ENCODE measurements at regions not wholly inside any gene's neighbourhood (a gene's known extent, or its start where the extent isn't known, plus 50 kb on each side); places are given as distances from the start of the nearest gene placed in this dataset.

DNA sequence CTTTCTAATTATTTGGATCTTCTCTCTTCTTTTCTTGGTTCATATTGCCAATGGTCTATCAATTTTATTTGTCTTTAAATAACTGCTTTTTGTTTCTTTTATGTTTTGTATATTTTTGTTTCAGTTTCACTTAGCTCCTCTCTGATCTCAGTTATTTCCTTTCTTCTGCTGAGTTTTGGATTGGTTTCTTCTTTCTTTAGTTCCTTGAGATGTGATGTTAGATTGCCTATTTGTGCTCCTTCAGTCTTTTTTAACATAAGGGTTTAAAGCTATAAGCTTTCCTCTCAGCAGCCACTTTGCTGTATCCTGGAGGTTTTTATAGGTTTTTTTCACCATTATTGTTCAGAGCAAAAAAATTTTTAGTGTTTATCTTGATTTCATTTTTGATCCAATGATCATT lies 351.6 kb downstream of the KDM5D start:
- Histone ChIP-seq H3K27me3 (ENCODE audit: control insufficient read depth in 4 of 4, insufficient read depth in 4 of 4, low read length in 3 of 4) (no peaks in the 10 kb centered on the region), H3K9ac (ENCODE audit: low read depth in 1 of 2, low read length in 2 of 2) (no peak overlapping the region), H3K4me3 (ENCODE audit: low read depth in 1 of 3, low read length in 3 of 3) (no peak overlapping the region), H3K9me3 (ENCODE audit: control insufficient read depth in 4 of 4, low read length in 3 of 4) (no peaks in the 10 kb centered on the region), H3K27ac (ENCODE audit: low read depth in 1 of 2, low read length in 2 of 2) (no peak overlapping the region), H3K4me1 (ENCODE audit: control insufficient read depth in 4 of 4, insufficient read depth in 4 of 4, low read length in 3 of 4) (no peaks in the 10 kb centered on the region), H3K36me3 (ENCODE audit: control insufficient read depth in 4 of 4, insufficient read depth in 3 of 4, low read depth in 1 of 4, low read length in 3 of 4) (no peaks in the 10 kb centered on the region)
- no peak for DNase-seq (ENCODE audit: low spot score)
- TF ChIP-seq HNF4G (IDR thresholded peaks at IDR 0.05) = no peak
- TF ChIP-seq HNF4A (conservative IDR thresholded peaks at IDR 0.05) = no peak
- TF ChIP-seq FOXA1 (IDR thresholded peaks at IDR 0.05) = no peak
- TF ChIP-seq RAD21 (IDR thresholded peaks at IDR 0.05) = no peak
- TF ChIP-seq NR2F2 (IDR thresholded peaks at IDR 0.05) = no peak

DNA sequence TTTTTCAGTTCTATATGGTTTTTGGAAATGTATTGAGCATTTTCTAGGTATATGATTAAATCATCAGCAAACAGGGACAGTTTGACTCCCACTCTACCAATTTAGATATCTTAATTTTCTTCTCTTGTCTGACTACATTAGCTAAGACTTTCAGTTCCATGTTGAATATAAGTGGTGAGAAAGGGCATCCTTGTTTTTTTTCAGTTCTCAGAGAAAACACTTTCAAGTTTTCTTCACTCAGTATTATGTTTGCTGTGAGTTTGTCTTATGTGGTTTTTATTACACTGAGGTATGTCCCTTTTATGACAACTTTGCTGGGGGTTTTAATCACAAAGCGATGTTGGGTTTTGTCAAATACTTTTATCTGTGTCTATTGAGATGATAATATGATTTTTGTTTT lies 352.6 kb downstream of the KDM5D start:
- H3K27ac ChIP-seq (ENCODE audit: low read depth in 1 of 2, low read length in 2 of 2) = no peak overlapping the region
- H3K4me3 ChIP-seq (ENCODE audit: low read depth in 1 of 3, low read length in 3 of 3) = no peak overlapping the region
- H3K9me3 ChIP-seq (ENCODE audit: control insufficient read depth in 4 of 4, low read length in 3 of 4) = no peaks in the 10 kb centered on the region
- DNase-seq (ENCODE audit: low spot score) = no peak
- H3K4me1 ChIP-seq (ENCODE audit: control insufficient read depth in 4 of 4, insufficient read depth in 4 of 4, low read length in 3 of 4) = no peaks in the 10 kb centered on the region
- no peak overlapping the region for H3K9ac ChIP-seq (ENCODE audit: low read depth in 1 of 2, low read length in 2 of 2)
- WGBS = 91% methylated on average over 1 of the region's 1 CpG
- H3K36me3 ChIP-seq (ENCODE audit: control insufficient read depth in 4 of 4, insufficient read depth in 3 of 4, low read depth in 1 of 4, low read length in 3 of 4) = no peaks in the 10 kb centered on the region
- H3K27me3 ChIP-seq (ENCODE audit: control insufficient read depth in 4 of 4, insufficient read depth in 4 of 4, low read length in 3 of 4) = no peaks in the 10 kb centered on the region
- TF ChIP-seq GABPA (IDR thresholded peaks at IDR 0.05 in 1 of 2, conservative IDR thresholded peaks at IDR 0.05 in 1 of 2) (no peak), YY1 (IDR thresholded peaks at IDR 0.05) (no peak), RAD21 (IDR thresholded peaks at IDR 0.05) (no peak), JUND (IDR thresholded peaks at IDR 0.05) (no peak), FOXA1 (IDR thresholded peaks at IDR 0.05) (no peak), SP1 (IDR thresholded peaks at IDR 0.05) (no peak), HNF4G (IDR thresholded peaks at IDR 0.05) (no peak), HNF4A (conservative IDR thresholded peaks at IDR 0.05) (no peak), TAF1 (conservative IDR thresholded peaks at IDR 0.05) (no peak)
- TF ChIP-seq, protein P1, sequence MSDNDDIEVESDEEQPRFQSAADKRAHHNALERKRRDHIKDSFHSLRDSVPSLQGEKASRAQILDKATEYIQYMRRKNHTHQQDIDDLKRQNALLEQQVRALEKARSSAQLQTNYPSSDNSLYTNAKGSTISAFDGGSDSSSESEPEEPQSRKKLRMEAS (IDR thresholded peaks at IDR 0.05) = no peak
- TF ChIP-seq, protein P2, sequence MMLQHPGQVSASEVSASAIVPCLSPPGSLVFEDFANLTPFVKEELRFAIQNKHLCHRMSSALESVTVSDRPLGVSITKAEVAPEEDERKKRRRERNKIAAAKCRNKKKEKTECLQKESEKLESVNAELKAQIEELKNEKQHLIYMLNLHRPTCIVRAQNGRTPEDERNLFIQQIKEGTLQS (IDR thresholded peaks at IDR 0.05) = no peak

DNA sequence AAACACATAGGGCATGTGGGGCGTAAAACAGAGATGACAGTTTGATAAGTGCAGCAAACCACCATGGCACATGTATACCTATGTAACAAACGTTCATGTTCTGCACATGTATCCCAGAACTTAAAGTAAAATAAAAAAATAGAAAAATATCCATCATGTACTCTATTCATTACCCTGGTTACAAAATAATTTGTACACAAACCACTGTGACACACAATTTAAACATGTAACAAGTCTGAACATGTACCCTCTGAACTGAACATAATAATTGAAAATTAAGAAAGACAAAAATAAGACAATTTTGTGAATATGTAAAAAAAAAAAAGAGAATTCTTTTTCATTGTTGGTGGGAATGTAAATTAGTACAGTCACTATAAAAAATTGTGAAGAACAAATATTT lies 379.2 kb downstream of the KDM5D start:
- Histone ChIP-seq H3K27ac (ENCODE audit: low read depth in 1 of 2, low read length in 2 of 2) (no peak overlapping the region), H3K9ac (ENCODE audit: low read depth in 1 of 2, low read length in 2 of 2) (no peak overlapping the region), H3K9me3 (ENCODE audit: control insufficient read depth in 4 of 4, low read length in 3 of 4) (no peaks in the 10 kb centered on the region), H3K4me3 (ENCODE audit: low read depth in 1 of 3, low read length in 3 of 3) (no peak overlapping the region), H3K27me3 (ENCODE audit: control insufficient read depth in 4 of 4, insufficient read depth in 4 of 4, low read length in 3 of 4) (no peaks in the 10 kb centered on the region), H3K4me1 (ENCODE audit: control insufficient read depth in 4 of 4, insufficient read depth in 4 of 4, low read length in 3 of 4) (no peaks in the 10 kb centered on the region), H3K36me3 (ENCODE audit: control insufficient read depth in 4 of 4, insufficient read depth in 3 of 4, low read depth in 1 of 4, low read length in 3 of 4) (no peaks in the 10 kb centered on the region)
- TF ChIP-seq RXRA (IDR thresholded peaks at IDR 0.05) = no peak
- no peak for TF ChIP-seq GABPA (IDR thresholded peaks at IDR 0.05 in 1 of 2, conservative IDR thresholded peaks at IDR 0.05 in 1 of 2)
- TF ChIP-seq FOXA1 (IDR thresholded peaks at IDR 0.05) = no peak
- TF ChIP-seq, protein P2 (IDR thresholded peaks at IDR 0.05) = no peak
- TF ChIP-seq, protein P3, sequence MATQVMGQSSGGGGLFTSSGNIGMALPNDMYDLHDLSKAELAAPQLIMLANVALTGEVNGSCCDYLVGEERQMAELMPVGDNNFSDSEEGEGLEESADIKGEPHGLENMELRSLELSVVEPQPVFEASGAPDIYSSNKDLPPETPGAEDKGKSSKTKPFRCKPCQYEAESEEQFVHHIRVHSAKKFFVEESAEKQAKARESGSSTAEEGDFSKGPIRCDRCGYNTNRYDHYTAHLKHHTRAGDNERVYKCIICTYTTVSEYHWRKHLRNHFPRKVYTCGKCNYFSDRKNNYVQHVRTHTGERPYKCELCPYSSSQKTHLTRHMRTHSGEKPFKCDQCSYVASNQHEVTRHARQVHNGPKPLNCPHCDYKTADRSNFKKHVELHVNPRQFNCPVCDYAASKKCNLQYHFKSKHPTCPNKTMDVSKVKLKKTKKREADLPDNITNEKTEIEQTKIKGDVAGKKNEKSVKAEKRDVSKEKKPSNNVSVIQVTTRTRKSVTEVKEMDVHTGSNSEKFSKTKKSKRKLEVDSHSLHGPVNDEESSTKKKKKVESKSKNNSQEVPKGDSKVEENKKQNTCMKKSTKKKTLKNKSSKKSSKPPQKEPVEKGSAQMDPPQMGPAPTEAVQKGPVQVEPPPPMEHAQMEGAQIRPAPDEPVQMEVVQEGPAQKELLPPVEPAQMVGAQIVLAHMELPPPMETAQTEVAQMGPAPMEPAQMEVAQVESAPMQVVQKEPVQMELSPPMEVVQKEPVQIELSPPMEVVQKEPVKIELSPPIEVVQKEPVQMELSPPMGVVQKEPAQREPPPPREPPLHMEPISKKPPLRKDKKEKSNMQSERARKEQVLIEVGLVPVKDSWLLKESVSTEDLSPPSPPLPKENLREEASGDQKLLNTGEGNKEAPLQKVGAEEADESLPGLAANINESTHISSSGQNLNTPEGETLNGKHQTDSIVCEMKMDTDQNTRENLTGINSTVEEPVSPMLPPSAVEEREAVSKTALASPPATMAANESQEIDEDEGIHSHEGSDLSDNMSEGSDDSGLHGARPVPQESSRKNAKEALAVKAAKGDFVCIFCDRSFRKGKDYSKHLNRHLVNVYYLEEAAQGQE (IDR thresholded peaks at IDR 0.05) = no peak
- no peak for TF ChIP-seq EGR1 (IDR thresholded peaks at IDR 0.05; ENCODE audit: low read depth in 2 of 2)
- TF ChIP-seq FOXA2 (IDR thresholded peaks at IDR 0.05) = no peak
- TF ChIP-seq HNF4A (conservative IDR thresholded peaks at IDR 0.05) = no peak
- TF ChIP-seq, protein P4, sequence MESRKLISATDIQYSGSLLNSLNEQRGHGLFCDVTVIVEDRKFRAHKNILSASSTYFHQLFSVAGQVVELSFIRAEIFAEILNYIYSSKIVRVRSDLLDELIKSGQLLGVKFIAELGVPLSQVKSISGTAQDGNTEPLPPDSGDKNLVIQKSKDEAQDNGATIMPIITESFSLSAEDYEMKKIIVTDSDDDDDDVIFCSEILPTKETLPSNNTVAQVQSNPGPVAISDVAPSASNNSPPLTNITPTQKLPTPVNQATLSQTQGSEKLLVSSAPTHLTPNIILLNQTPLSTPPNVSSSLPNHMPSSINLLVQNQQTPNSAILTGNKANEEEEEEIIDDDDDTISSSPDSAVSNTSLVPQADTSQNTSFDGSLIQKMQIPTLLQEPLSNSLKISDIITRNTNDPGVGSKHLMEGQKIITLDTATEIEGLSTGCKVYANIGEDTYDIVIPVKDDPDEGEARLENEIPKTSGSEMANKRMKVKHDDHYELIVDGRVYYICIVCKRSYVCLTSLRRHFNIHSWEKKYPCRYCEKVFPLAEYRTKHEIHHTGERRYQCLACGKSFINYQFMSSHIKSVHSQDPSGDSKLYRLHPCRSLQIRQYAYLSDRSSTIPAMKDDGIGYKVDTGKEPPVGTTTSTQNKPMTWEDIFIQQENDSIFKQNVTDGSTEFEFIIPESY (IDR thresholded peaks at IDR 0.05) = no peak
- WGBS = 60% methylated on average over 2 of the region's 2 CpGs
- no peak for DNase-seq (ENCODE audit: low spot score)

All from liver (tissue), 7 donors.